ENCODE measurements at regions not wholly inside any gene's neighbourhood (a gene's known extent, or its start where the extent isn't known, plus 50 kb on each side); places are given as distances from the start of the nearest gene placed in this dataset.

DNA sequence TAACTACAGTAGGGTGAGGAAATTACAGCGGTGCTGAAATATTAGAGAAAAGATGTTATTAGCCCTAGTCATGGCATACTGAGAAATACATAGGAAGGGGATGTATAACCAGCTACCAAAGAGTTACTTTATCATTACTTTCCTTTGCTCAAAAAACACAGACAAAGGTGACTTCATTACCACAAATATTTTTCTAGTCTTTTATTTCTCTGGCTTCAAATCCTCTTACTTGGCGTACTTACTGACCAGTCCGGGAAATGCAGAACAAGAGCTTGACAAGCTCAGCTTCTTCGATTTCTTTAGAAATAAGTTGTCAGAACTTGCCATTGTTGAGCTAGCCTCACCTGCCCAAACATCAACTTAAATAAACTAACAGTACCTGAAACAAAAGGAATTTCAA is 142.1 kb upstream of the TMCO5A start:
- TF ChIP-seq, protein P1, sequence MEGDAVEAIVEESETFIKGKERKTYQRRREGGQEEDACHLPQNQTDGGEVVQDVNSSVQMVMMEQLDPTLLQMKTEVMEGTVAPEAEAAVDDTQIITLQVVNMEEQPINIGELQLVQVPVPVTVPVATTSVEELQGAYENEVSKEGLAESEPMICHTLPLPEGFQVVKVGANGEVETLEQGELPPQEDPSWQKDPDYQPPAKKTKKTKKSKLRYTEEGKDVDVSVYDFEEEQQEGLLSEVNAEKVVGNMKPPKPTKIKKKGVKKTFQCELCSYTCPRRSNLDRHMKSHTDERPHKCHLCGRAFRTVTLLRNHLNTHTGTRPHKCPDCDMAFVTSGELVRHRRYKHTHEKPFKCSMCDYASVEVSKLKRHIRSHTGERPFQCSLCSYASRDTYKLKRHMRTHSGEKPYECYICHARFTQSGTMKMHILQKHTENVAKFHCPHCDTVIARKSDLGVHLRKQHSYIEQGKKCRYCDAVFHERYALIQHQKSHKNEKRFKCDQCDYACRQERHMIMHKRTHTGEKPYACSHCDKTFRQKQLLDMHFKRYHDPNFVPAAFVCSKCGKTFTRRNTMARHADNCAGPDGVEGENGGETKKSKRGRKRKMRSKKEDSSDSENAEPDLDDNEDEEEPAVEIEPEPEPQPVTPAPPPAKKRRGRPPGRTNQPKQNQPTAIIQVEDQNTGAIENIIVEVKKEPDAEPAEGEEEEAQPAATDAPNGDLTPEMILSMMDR (IDR thresholded peaks at IDR 0.05) = no peak
- no peak for TF ChIP-seq POLR2A (IDR thresholded peaks at IDR 0.05)

Data from lower leg skin (tissue), 3 donors.